H9 (cell line): ENCODE measurements at regions not wholly inside any gene's neighbourhood (a gene's known extent, or its start where the extent isn't known, plus 50 kb on each side); places are given as distances from the start of the nearest gene placed in this dataset.

Experiments used
- DNase-seq: peaks from one replicate; pipeline ENCODE4 v3.0.0-alpha.2; 2017
- H2AFZ ChIP-seq: one replicate; pipeline ENCODE4 v1.6.1; 2013; ENCODE audit warnings: mild to moderate bottlenecking, low read length, control low read depth, moderate library complexity
- H2AK5ac ChIP-seq: 2 replicates; pipeline ENCODE4 v1.6.1; 2013; ENCODE audit warnings: low read length, control low read depth, mixed read lengths; ENCODE audit not compliant: insufficient read length
- H2BK120ac ChIP-seq: one replicate; pipeline ENCODE4 v1.6.1; 2013; ENCODE audit warnings: low read depth, mild to moderate bottlenecking, low read length, control low read depth, inconsistent platforms; ENCODE audit not compliant: poor library complexity, severe bottlenecking
- H2BK12ac ChIP-seq: 2 replicates; pipeline ENCODE4 v1.6.1; 2013; ENCODE audit warnings: low read length, control low read depth, mixed read lengths, low read depth; ENCODE audit not compliant: insufficient read length
- H2BK15ac ChIP-seq: 2 replicates; pipeline ENCODE4 v1.6.1; 2013; ENCODE audit warnings: low read depth, low read length, control low read depth
- H2BK20ac ChIP-seq: one replicate; pipeline ENCODE4 v1.6.1; 2013; ENCODE audit warnings: low read depth, mild to moderate bottlenecking, low read length, control low read depth, inconsistent platforms; ENCODE audit not compliant: poor library complexity, severe bottlenecking
- H2BK5ac ChIP-seq: 2 replicates; pipeline ENCODE4 v1.6.1; 2013; ENCODE audit warnings: low read length, control low read depth, mixed read lengths; ENCODE audit not compliant: insufficient read length
- H3K14ac ChIP-seq: 2 replicates; pipeline ENCODE4 v1.6.1; 2013; ENCODE audit warnings: low read length, control low read depth; ENCODE audit not compliant: insufficient read depth
- H3K18ac ChIP-seq: 2 replicates; pipeline ENCODE4 v1.6.1; 2013; ENCODE audit warnings: low read depth, mild to moderate bottlenecking, mixed read lengths, low read length, control low read depth; ENCODE audit not compliant: insufficient read length
- H3K23ac ChIP-seq: 2 replicates; pipeline ENCODE4 v1.6.1; 2013; ENCODE audit warnings: low read length, control low read depth, mixed read lengths, low read depth; ENCODE audit not compliant: insufficient read length
- H3K23me2 ChIP-seq: 2 replicates; pipeline ENCODE4 v1.6.1; 2013; ENCODE audit warnings: low read depth, mild to moderate bottlenecking, mixed read lengths, low read length, control low read depth; ENCODE audit not compliant: insufficient read length, poor library complexity, severe bottlenecking
- H3K27ac ChIP-seq: 2 replicates; pipeline ENCODE4 v1.5.1; 2013; ENCODE audit warnings: low read length, control low read depth, mixed read lengths, low read depth; ENCODE audit not compliant: insufficient read length
- H3K27me3 ChIP-seq: 2 replicates; pipeline ENCODE4 v1.6.1; 2013; ENCODE audit warnings: low read length, control low read depth, inconsistent platforms; ENCODE audit not compliant: insufficient read depth
- H3K4ac ChIP-seq: 2 replicates; pipeline ENCODE4 v1.6.1; 2013; ENCODE audit warnings: low read depth, mild to moderate bottlenecking, control low read depth, inconsistent platforms, low read length, moderate library complexity
- H3K4me1 ChIP-seq: 2 replicates; pipeline ENCODE4 v1.6.1; 2013; ENCODE audit warnings: low read length, control low read depth, inconsistent platforms; ENCODE audit not compliant: insufficient read depth
- H3K4me2 ChIP-seq: 2 replicates; pipeline ENCODE4 v1.6.1; 2013; ENCODE audit warnings: low read length, control low read depth, mixed read lengths; ENCODE audit not compliant: insufficient read length, insufficient read depth
- H3K56ac ChIP-seq: 2 replicates; pipeline ENCODE4 v1.6.1; 2013; ENCODE audit warnings: low read depth, mild to moderate bottlenecking, mixed read lengths, low read length, control low read depth; ENCODE audit not compliant: insufficient read length
- H3K79me1 ChIP-seq: 2 replicates; pipeline ENCODE4 v1.6.1; 2013; ENCODE audit warnings: low read depth, mild to moderate bottlenecking, moderate library complexity, low read length, control low read depth, inconsistent platforms; ENCODE audit not compliant: insufficient read depth, poor library complexity, severe bottlenecking
- H3K79me2 ChIP-seq: 2 replicates; pipeline ENCODE4 v1.6.1; 2013; ENCODE audit warnings: low read length, control low read depth, inconsistent platforms; ENCODE audit not compliant: insufficient read depth
- H3K9ac ChIP-seq: 2 replicates; pipeline ENCODE4 v1.6.1; 2013; ENCODE audit warnings: low read length, control low read depth, mixed read lengths; ENCODE audit not compliant: insufficient read length; ENCODE audit errors: extremely low read depth
- H3K9me3 ChIP-seq: one replicate; pipeline ENCODE4 v1.6.1; 2013; ENCODE audit warnings: low read depth, low read length, inconsistent platforms; ENCODE audit not compliant: control insufficient read depth
- H3T11ph ChIP-seq: one replicate; pipeline ENCODE4 v1.6.1; 2013; ENCODE audit warnings: mild to moderate bottlenecking, low read length, control low read depth, inconsistent platforms
- H4K20me1 ChIP-seq: one replicate; pipeline ENCODE4 v1.6.1; 2013; ENCODE audit not compliant: control insufficient read depth, insufficient read length, insufficient read depth
- H4K5ac ChIP-seq: 2 replicates; pipeline ENCODE4 v1.6.1; 2013; ENCODE audit warnings: low read depth, mild to moderate bottlenecking, mixed read lengths, low read length, control low read depth; ENCODE audit not compliant: insufficient read length
- H4K8ac ChIP-seq: replicated peaks from 2 replicates; pipeline ENCODE4 v1.6.1; 2013; ENCODE audit warnings: low read length, control low read depth, mixed read lengths, low read depth; ENCODE audit not compliant: insufficient read length
- H4K91ac ChIP-seq: 2 replicates; pipeline ENCODE4 v1.6.1; 2013; ENCODE audit warnings: low read depth, mild to moderate bottlenecking, moderate library complexity, mixed read lengths, low read length, control low read depth; ENCODE audit not compliant: insufficient read length
- H3K27ac Mint-ChIP-seq, 3 experiments: 2 replicates in 2 of 3; 3 replicates in 1 of 3; pipeline ENCODE4 v1.8.0; 2020 to 2021; ENCODE audit warnings: mixed read lengths in 3 of 3, mild to moderate bottlenecking in 1 of 3, moderate library complexity in 1 of 3
- H3K27me3 Mint-ChIP-seq: 2 replicates; pipeline ENCODE4 v1.8.0; 2021; ENCODE audit warnings: low read depth, mild to moderate bottlenecking, moderate library complexity, mixed read lengths
- H3K36me3 Mint-ChIP-seq, 3 experiments: 2 replicates in 2 of 3; 3 replicates in 1 of 3; pipeline ENCODE4 v1.8.0; 2020 to 2021; ENCODE audit warnings: low read depth in 3 of 3, mixed read lengths in 3 of 3; ENCODE audit not compliant: insufficient read depth in 1 of 3
- H3K4me1 Mint-ChIP-seq, 2 experiments: 2 replicates each; pipeline ENCODE4 v1.8.0; 2020; ENCODE audit warnings: mixed read lengths in 2 of 2
- H3K4me3 Mint-ChIP-seq, 2 experiments: 2 replicates in 1 of 2; 3 replicates in 1 of 2; pipeline ENCODE4 v1.8.0; 2020 to 2021; ENCODE audit warnings: mild to moderate bottlenecking in 2 of 2, mixed read lengths in 2 of 2, moderate library complexity in 1 of 2
- H3K9me3 Mint-ChIP-seq, 2 experiments: 2 replicates in 1 of 2; 3 replicates in 1 of 2; pipeline ENCODE4 v1.8.0; 2020; ENCODE audit warnings: mild to moderate bottlenecking in 2 of 2, mixed read lengths in 2 of 2, moderate library complexity in 1 of 2
- CTCF ChIP-seq: fragments of 200-600 bp; sonication (generic); conservative IDR thresholded peaks from 3 replicates; pipeline ENCODE4 v1.8.0; 2021; ENCODE audit warnings: antibody characterized with exemption, mild to moderate bottlenecking
- WGBS: extraction: QIAGEN DNeasy Blood & Tissue Kit; methylation state at CpG from one replicate; pipeline ENCODE4 v1.1.7; 2013; ENCODE audit warnings: missing lambda C conversion rate, low lambda C conversion rate, mixed read lengths; ENCODE audit not compliant: insufficient read length; ENCODE audit errors: extremely low coverage; 5-methylcytosine and 5-hydroxymethylcytosine counted together

- Histone ChIP-seq H3K79me1 (no peaks in the 10 kb centered on the region), H2AFZ (no peak overlapping the region), H3K79me2 (no peaks in the 10 kb centered on the region), H3K23ac (no peak overlapping the region), H4K5ac (no peak overlapping the region), H3K9me3 (no peaks in the 10 kb centered on the region), H3K27me3 (no peaks in the 10 kb centered on the region), H2BK20ac (no peak overlapping the region), H3K4ac (no peak overlapping the region), H3K9ac (no peak overlapping the region), H2BK12ac (no peak overlapping the region), H3T11ph (no peak overlapping the region), H2AK5ac (no peak overlapping the region), H4K8ac (no peak overlapping the region), H3K56ac (no peak overlapping the region), H4K20me1 (no peaks in the 10 kb centered on the region), H3K14ac (no peak overlapping the region), H2BK15ac (no peak overlapping the region), H3K23me2 (no peaks in the 10 kb centered on the region), H2BK5ac (no peak overlapping the region), H3K4me2 (no peak overlapping the region), H4K91ac (no peak overlapping the region), H3K4me1 (no peaks in the 10 kb centered on the region), H3K27ac (no peak overlapping the region), H2BK120ac (no peak overlapping the region), H3K18ac (no peak overlapping the region)
- WGBS = no CpG with 5 or more reads among the region's 4 CpGs
- no peak for TF ChIP-seq CTCF
- Mint-ChIP-seq H3K27me3 (no peaks in the 10 kb centered on the region), H3K36me3 (no peaks in the 10 kb centered on the region; a peak in 1 of 7 replicates), H3K27ac (no peak overlapping the region), H3K4me3 (no peak overlapping the region), H3K4me1 (no peaks in the 10 kb centered on the region), H3K9me3 (peaks cover 0 to 5% of the 10 kb centered on the region in 2 experiments; a peak in 4 of 5 replicates)
- DNase-seq = no peak
These were observed 193.1 kb upstream of the POM121L12 start for GRCh38 chr7:52842202-52842900.
